ENCODE measurements at regions not wholly inside any gene's neighbourhood (a gene's known extent, or its start where the extent isn't known, plus 50 kb on each side); places are given as distances from the start of the nearest gene placed in this dataset.

DNA sequence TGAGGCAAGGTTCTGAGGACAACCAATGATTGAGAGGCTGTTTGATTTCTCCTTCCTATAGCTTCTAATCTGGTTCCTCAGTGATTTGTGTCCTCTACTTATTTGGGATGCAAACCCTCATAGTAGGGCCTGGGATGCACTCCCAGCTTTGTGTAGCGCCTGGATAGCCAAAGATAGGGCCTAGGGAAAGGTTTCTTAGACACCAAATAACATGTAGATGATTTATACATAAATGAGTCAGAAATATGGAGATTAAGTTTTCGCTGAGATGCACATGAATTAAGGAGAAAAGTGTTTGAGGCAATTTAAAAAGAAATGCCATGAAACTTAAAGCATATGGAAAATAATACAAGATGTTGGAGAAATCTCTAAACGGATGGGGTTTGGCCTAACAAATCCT, 66.0 kb upstream of the LMO4 start:
- DNase-seq, result no peak
- no peak for ATAC-seq
- intact Hi-C loops (cut with DNase I, micrococcal nuclease), result no loop called here

GRCh38 chr1:87263281-87263680, 65.4 kb upstream of the LMO4 start:
- intact Hi-C loops (cut with DNase I, micrococcal nuclease), result no loop called here
- ATAC-seq, result no peak

GRCh38 chr1:87263785-87264184, 64.9 kb upstream of the LMO4 start:
- ATAC-seq (no peak), DNase-seq (no peak)
- intact Hi-C loops (cut with DNase I, micrococcal nuclease), result no loop called here

More at GRCh38 chr1:87263281-87263680, 65.4 kb upstream of the LMO4 start:
- no peak for DNase-seq

DNA sequence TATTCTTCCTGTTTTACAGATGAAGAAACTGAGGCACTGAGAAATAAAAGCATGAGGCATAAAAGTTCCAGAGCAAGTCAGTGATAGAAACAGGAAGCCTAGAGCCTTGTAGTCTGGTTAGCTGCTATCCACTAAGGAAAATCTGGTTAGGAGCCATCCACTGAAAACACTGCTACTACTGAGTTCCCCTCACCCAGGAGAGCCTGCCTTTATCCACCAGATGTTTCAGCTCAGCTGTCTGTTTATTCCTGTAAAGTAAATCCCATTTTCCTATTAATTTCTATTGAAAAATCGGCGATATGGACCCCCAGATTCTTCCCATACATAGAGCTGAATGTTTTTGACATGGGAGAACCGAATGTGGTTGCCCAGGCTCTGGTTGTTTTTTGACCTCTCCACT, 63.7 kb upstream of the LMO4 start:
- no peak for ATAC-seq
- intact Hi-C loops (cut with DNase I, micrococcal nuclease), result no loop called here
- no peak for DNase-seq

- ATAC-seq (no peak), DNase-seq (no peak)
- intact Hi-C loops (cut with DNase I, micrococcal nuclease), result no loop called here
Measured at GRCh38 chr1:87265786-87266185, 62.9 kb upstream of the LMO4 start.

DNA sequence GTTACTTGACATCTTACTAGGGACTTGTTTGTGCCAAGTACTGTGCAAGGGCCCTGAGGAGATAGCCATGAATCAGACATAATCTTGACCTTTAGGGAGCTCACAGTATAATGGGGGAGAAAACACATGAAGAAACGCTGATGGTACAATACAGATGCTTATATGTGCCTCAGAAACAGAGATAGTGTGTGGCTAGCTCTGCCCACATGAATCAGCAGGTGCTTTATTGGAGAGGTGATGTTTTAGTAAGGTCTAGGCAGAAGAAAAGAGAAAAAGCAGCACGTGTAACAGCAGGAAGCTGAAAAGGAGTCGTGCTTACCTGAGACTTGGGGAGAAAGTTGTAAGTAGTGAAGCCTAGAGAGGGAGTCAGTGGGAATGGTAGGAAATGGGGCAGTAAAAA, 60.6 kb upstream of the LMO4 start:
- DNase-seq, result no peak
- intact Hi-C loops (cut with DNase I, micrococcal nuclease), result no loop called here
- ATAC-seq, result no peak

DNA sequence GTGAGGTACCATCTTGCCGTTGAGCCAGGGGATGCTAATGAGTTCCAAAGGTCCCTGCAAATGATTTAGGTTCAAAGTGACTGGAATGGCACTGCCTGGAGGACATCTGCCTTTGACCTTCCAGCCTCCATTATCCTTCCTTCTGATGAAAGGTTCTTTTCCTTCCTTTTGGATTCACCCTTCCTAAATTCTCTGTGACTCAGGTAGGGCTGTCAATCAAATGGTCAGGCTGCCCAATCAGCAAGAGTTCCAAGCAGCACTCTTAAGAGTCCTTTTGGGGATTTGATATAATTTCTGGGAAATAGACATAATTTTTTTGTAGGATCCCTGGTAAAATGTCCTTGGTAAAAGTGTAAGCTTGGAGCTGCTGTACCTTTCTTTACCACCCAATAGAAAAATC, 58.8 kb upstream of the LMO4 start:
- ATAC-seq (no peak), DNase-seq (no peak)
- intact Hi-C loops (cut with DNase I, micrococcal nuclease), result no loop called here

- intact Hi-C loops (cut with DNase I, micrococcal nuclease), result no loop called here
- ATAC-seq, result no peak
Measured at GRCh38 chr1:87273291-87273690, 55.4 kb upstream of the LMO4 start.

GRCh38 chr1:87274851-87275250, 53.8 kb upstream of the LMO4 start:
- intact Hi-C loops (cut with DNase I, micrococcal nuclease), result no loop called here
- DNase-seq, result no peak
- ATAC-seq, result no peak

More at GRCh38 chr1:87273291-87273690, 55.4 kb upstream of the LMO4 start:
- DNase-seq, result no peak

GRCh38 chr1:87278825-87279535, 49.7 kb upstream of the LMO4 start:
- intact Hi-C loops (cut with DNase I, micrococcal nuclease), result no loop called here
- DNase-seq, result no peak
- no peak for ATAC-seq
